ENCODE measurements at regions not wholly inside any gene's neighbourhood (a gene's known extent, or its start where the extent isn't known, plus 50 kb on each side); places are given as distances from the start of the nearest gene placed in this dataset.

GRCh38 chr3:1824359-1824758, 274.3 kb upstream of the CNTN4 start:
- TF ChIP-seq CTCF (IDR thresholded peaks at IDR 0.05; ENCODE audit: unreplicated experiment) = no peak
- no peaks in the 10 kb centered on the region for H3K36me3 Mint-ChIP-seq (ENCODE audit: low read depth, unreplicated experiment)

GRCh38 chr3:1828519-1828918, 270.1 kb upstream of the CNTN4 start:
- Mint-ChIP-seq H3K4me1 (ENCODE audit: unreplicated experiment) (no peaks in the 10 kb centered on the region), H3K36me3 (ENCODE audit: low read depth, unreplicated experiment) (no peaks in the 10 kb centered on the region), H3K4me3 (ENCODE audit: unreplicated experiment) (no peak overlapping the region), H3K27ac (ENCODE audit: unreplicated experiment) (no peak overlapping the region), H3K27me3 (ENCODE audit: unreplicated experiment) (no peaks in the 10 kb centered on the region), H3K9me3 (ENCODE audit: unreplicated experiment) (peaks cover 22% of the 10 kb centered on the region)
- DNase-seq (ENCODE audit: low spot score) = no peak
- no peak for TF ChIP-seq CTCF (IDR thresholded peaks at IDR 0.05; ENCODE audit: unreplicated experiment)

More at GRCh38 chr3:1824359-1824758, 274.3 kb upstream of the CNTN4 start:
- no peaks in the 10 kb centered on the region for H3K27me3 Mint-ChIP-seq (ENCODE audit: unreplicated experiment)
- H3K4me3 Mint-ChIP-seq (ENCODE audit: unreplicated experiment) = no peak overlapping the region
- H3K4me1 Mint-ChIP-seq (ENCODE audit: unreplicated experiment) = no peaks in the 10 kb centered on the region
- peaks cover 30% of the 10 kb centered on the region for H3K9me3 Mint-ChIP-seq (ENCODE audit: unreplicated experiment)
- no peak overlapping the region for H3K27ac Mint-ChIP-seq (ENCODE audit: unreplicated experiment)
- no peak for DNase-seq (ENCODE audit: low spot score)

- Mint-ChIP-seq H3K27ac (ENCODE audit: unreplicated experiment) (no peak overlapping the region), H3K27me3 (ENCODE audit: unreplicated experiment) (no peaks in the 10 kb centered on the region), H3K9me3 (ENCODE audit: unreplicated experiment) (peaks cover 22% of the 10 kb centered on the region), H3K36me3 (ENCODE audit: low read depth, unreplicated experiment) (no peaks in the 10 kb centered on the region), H3K4me3 (ENCODE audit: unreplicated experiment) (no peak overlapping the region), H3K4me1 (ENCODE audit: unreplicated experiment) (no peaks in the 10 kb centered on the region)
- no peak for TF ChIP-seq CTCF (IDR thresholded peaks at IDR 0.05; ENCODE audit: unreplicated experiment)
- DNase-seq (ENCODE audit: low spot score) = no peak
Observed at GRCh38 chr3:1830851-1831250, 267.8 kb upstream of the CNTN4 start.

- Mint-ChIP-seq H3K4me1 (ENCODE audit: unreplicated experiment) (no peaks in the 10 kb centered on the region), H3K4me3 (ENCODE audit: unreplicated experiment) (no peak overlapping the region), H3K27me3 (ENCODE audit: unreplicated experiment) (no peaks in the 10 kb centered on the region), H3K9me3 (ENCODE audit: unreplicated experiment) (peaks cover 15% of the 10 kb centered on the region), H3K27ac (ENCODE audit: unreplicated experiment) (no peak overlapping the region), H3K36me3 (ENCODE audit: low read depth, unreplicated experiment) (no peaks in the 10 kb centered on the region)
- DNase-seq (ENCODE audit: low spot score) = no peak
- TF ChIP-seq CTCF (IDR thresholded peaks at IDR 0.05; ENCODE audit: unreplicated experiment) = no peak
Observed at GRCh38 chr3:1832395-1832794, 266.3 kb upstream of the CNTN4 start.

GRCh38 chr3:1843111-1843510, 255.6 kb upstream of the CNTN4 start:
- no peaks in the 10 kb centered on the region for H3K36me3 Mint-ChIP-seq (ENCODE audit: low read depth, unreplicated experiment)
- peaks cover 20% of the 10 kb centered on the region for H3K9me3 Mint-ChIP-seq (ENCODE audit: unreplicated experiment)
- no peak for DNase-seq (ENCODE audit: low spot score)
- no peak overlapping the region for H3K4me3 Mint-ChIP-seq (ENCODE audit: unreplicated experiment)
- no peaks in the 10 kb centered on the region for H3K4me1 Mint-ChIP-seq (ENCODE audit: unreplicated experiment)
- H3K27ac Mint-ChIP-seq (ENCODE audit: unreplicated experiment) = no peak overlapping the region
- H3K27me3 Mint-ChIP-seq (ENCODE audit: unreplicated experiment) = no peaks in the 10 kb centered on the region
- no peak for TF ChIP-seq CTCF (IDR thresholded peaks at IDR 0.05; ENCODE audit: unreplicated experiment)

Data from endothelial cell (in vitro differentiated cells).